ENCODE measurements at regions not wholly inside any gene's neighbourhood (a gene's known extent, or its start where the extent isn't known, plus 50 kb on each side); places are given as distances from the start of the nearest gene placed in this dataset.
"Not testable (repeated sequence)": the region's sequence is repeated elsewhere in the genome, so short reads cannot be mapped to it uniquely, and the experiment has no call there.

DNA sequence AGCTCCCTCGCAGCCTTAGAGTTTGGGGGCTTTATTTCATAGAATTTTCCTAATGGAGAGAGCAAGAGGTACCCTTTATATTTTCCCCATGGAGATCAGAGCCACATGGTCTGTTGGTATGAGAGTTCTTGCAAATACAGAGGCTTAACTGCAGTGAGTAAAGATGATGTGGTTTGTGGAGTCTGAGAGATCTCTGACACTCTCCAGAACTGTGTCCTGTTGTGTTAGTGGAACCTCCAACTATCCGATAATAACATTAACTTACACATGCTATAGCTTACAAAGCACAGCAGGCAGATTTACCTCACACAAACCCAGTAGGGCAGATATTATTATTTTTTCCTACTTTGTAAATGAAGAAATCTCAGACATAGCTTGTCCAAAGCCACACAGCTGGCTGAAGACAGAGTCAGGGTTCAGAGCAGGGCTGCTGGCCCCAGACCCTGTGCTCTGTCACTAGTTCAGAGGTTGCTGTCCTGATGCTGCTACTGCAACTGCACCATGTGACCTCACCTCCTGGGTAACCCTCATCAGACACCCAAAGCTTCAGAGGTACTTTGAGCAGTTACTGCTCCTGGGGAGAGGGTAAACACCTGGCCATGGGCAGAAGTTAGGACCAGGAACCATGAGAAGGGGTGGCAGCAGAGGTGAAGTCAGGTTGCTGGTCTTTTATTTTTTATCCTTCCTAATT lies 384.8 kb upstream of the PROX1 start:
- H3K36me3 Mint-ChIP-seq = no peaks in the 10 kb centered on the region
- no peak for DNase-seq
- H3K4me3 Mint-ChIP-seq = no peak overlapping the region
- no peaks in the 10 kb centered on the region for H3K4me1 Mint-ChIP-seq
- no peaks in the 10 kb centered on the region for H3K9me3 Mint-ChIP-seq
- no peaks in the 10 kb centered on the region for H3K27me3 Mint-ChIP-seq
- CTCF ChIA-PET = interaction anchor here (0.9 kb wide), 1 partner anchor 12 kb away, joined by 3 read pairs; no protein-coding TSS in a partner anchor
- no peak overlapping the region for H3K27ac Mint-ChIP-seq

DNA sequence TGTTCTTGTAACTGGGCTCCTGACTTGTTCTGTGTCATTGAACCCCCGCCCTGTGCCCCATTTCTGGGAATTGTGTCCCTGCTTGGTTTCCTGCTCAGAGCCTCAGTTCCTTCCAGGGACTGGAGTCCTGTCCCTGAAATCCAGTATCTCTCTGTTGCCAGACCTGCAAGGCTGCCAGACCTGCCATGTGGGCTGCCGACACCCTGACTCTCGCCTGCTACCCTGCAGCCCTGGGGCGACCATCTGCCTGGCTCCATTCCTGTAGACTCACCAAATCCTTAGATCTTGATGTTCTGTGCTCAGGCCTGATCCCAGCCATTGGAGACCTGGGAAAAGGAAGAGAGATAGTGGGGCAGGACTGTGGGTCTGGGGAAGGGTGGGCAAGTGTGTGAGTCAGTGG lies 383.3 kb upstream of the PROX1 start:
- Mint-ChIP-seq H3K4me3 (no peak overlapping the region), H3K4me1 (no peaks in the 10 kb centered on the region), H3K27ac (no peak overlapping the region), H3K9me3 (no peaks in the 10 kb centered on the region), H3K27me3 (no peaks in the 10 kb centered on the region), H3K36me3 (no peaks in the 10 kb centered on the region)
- CTCF ChIA-PET = no interaction called here
- DNase-seq = no peak

DNA sequence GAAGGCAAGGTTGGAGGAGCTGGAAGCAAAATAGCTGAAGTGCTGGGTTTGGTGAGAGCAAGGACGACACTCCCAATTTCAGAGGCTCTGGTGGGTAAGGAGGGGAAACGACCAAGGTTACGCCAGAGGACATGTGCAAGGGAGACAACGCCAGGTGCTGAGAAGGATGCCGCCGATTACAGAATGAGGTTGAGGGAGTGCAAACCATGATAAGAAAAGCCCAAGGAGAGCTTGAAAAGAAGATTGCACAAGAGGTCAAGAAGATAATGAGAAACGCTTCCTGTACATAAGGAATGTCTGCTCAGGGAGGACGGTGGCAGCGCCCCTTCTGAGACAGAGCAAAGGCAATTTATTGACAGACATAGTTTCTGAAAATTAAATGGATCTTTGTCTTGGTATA lies 382.0 kb upstream of the PROX1 start:
- no peak overlapping the region for H3K4me3 Mint-ChIP-seq
- CTCF ChIA-PET = no interaction called here
- no peak overlapping the region for H3K27ac Mint-ChIP-seq
- no peak for DNase-seq
- no peaks in the 10 kb centered on the region for H3K4me1 Mint-ChIP-seq
- no peaks in the 10 kb centered on the region for H3K27me3 Mint-ChIP-seq
- no peaks in the 10 kb centered on the region for H3K9me3 Mint-ChIP-seq
- no peaks in the 10 kb centered on the region for H3K36me3 Mint-ChIP-seq

DNA sequence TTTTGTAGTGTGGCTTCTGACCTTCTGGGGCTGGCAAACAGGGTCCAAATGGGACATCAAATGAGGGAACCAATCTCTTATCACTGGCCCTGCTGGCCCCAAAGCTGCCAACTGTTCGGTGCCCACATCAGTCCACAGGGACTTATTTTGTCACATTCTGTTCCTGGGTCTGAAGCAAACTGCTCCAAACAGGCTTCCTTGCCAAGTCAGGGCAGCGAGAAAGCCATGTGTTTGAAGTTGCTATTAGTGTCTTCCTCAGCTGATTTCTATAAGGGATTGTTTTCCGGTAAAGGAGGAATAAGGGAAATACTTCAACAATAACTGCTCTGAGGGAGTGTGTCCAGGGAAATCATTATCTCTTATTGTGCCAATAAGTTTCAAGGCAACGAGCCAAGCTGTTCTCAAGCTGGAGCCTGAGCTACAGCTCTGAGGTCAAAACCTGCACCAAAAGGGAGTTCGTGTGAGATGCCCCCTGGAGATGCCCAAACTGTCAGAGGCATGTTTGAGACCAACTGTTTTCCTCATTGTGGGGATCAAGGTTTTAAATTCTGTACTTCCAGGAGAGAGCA lies 381.4 kb upstream of the PROX1 start:
- H3K9me3 Mint-ChIP-seq = no peaks in the 10 kb centered on the region
- no peak overlapping the region for H3K27ac Mint-ChIP-seq
- no peaks in the 10 kb centered on the region for H3K27me3 Mint-ChIP-seq
- no peak overlapping the region for H3K4me3 Mint-ChIP-seq
- CTCF ChIA-PET = no interaction called here
- H3K4me1 Mint-ChIP-seq = no peaks in the 10 kb centered on the region
- DNase-seq = no peak
- H3K36me3 Mint-ChIP-seq = no peaks in the 10 kb centered on the region

DNA sequence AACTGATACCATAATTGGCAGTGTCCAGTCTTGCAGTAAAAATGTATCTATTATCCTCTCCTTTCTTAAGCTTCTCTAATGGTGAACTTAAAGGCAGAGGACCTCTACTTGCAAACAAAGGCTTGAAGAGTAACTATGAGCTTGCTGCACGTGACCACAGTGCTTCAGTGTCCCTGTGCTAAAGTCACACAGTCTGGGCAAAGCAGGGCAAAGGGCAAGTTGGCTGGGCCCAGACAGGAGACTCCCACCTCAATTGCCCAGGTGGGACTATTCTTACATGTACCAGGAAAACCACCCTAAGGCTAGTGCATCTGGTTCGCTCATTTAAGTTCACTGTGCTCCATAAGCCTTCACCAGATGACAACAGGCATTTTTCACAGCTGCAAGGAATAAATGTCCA lies 374.2 kb upstream of the PROX1 start:
- Mint-ChIP-seq H3K4me1 (no peaks in the 10 kb centered on the region), H3K36me3 (no peaks in the 10 kb centered on the region), H3K4me3 (no peak overlapping the region), H3K27ac (no peak overlapping the region), H3K9me3 (no peaks in the 10 kb centered on the region), H3K27me3 (peaks cover 20% of the 10 kb centered on the region)
- CTCF ChIA-PET = no interaction called here
- DNase-seq = no peak

DNA sequence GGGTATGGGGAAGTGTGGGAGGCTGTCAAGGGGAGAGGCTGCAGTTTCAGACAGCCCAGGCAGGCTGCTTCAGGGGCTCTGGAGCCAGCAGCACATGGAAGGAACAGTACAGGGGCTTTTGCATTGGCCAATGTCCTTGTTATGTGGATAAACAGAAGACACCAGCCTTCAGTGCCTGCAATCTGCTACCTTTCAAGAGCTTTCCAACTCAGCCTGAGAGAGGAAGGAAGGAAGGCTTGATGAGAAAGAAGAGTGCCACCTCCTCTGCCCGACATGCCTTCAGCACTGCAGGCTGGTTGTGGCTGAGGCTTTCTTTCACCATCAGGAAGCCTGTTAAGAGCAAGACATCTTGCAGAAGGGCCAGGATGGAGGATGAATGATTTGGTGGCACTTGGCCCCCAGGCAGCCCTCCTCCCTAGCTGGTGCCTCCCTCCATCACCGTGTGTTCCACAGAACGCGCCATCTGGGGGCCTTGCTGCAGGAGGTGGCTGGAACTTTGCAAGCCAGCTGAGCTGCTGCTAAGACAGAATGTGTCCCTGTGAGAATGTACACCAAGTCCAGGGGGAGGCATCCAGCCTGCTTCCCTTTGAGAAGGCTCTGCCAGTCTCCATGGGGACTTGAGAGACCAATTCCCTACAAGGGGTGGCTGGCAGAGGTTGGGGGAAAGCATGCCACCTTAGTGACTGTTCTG lies 372.4 kb upstream of the PROX1 start:
- Mint-ChIP-seq H3K4me1 (no peaks in the 10 kb centered on the region), H3K27me3 (peaks cover 20% of the 10 kb centered on the region), H3K4me3 (no peak overlapping the region), H3K27ac (no peak overlapping the region), H3K9me3 (no peaks in the 10 kb centered on the region), H3K36me3 (no peaks in the 10 kb centered on the region)
- no peak for DNase-seq
- CTCF ChIA-PET = interaction anchor here (1.3 kb wide), 1 partner anchor 12 kb away, joined by 3 read pairs; no protein-coding TSS in a partner anchor

DNA sequence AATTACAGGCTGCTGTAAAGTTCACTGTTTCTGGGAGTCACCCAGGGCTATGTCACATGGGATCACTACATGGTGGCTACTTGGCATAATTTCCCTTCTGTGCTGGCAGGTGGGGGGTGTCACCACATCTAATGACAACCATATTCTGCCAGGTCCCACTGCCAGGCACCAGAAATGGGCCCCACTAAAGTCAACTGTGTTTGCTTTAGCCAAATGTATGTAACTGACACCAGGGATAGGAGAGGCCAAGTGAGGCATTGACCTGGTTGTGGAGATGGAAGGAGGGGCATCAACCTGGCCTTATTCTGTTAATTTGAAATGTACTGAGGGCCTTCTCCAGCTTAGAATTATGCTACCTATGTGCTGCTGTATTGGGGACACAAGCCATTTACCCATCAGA lies 370.6 kb upstream of the PROX1 start:
- no peak for DNase-seq
- Mint-ChIP-seq H3K36me3 (no peaks in the 10 kb centered on the region), H3K27ac (no peak overlapping the region), H3K27me3 (peaks cover 20% of the 10 kb centered on the region), H3K9me3 (no peaks in the 10 kb centered on the region), H3K4me3 (no peak overlapping the region), H3K4me1 (no peaks in the 10 kb centered on the region)
- CTCF ChIA-PET = no interaction called here

DNA sequence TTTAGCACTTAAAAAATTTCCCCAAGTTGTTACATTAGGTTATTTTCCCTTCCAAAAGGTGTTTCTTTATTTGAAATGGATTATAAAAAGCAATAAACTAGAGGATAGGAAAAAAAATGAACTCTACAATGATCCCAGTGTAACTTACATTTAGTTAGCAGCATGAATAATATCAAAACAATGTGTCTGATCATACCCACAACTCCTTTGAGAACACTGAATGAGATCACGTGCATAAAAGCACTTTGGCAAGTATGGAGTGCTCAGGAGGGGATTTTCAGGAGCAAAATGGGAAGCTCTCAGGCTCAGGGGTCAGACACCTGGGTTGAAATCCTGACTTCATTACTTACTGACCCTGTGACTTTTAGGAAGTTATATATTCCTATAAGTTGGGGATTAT lies 369.7 kb upstream of the PROX1 start:
- peaks cover 20% of the 10 kb centered on the region for H3K27me3 Mint-ChIP-seq
- H3K9me3 Mint-ChIP-seq = no peaks in the 10 kb centered on the region
- no peaks in the 10 kb centered on the region for H3K4me1 Mint-ChIP-seq
- no peaks in the 10 kb centered on the region for H3K36me3 Mint-ChIP-seq
- CTCF ChIA-PET = no interaction called here
- no peak overlapping the region for H3K27ac Mint-ChIP-seq
- DNase-seq = no peak
- no peak overlapping the region for H3K4me3 Mint-ChIP-seq

DNA sequence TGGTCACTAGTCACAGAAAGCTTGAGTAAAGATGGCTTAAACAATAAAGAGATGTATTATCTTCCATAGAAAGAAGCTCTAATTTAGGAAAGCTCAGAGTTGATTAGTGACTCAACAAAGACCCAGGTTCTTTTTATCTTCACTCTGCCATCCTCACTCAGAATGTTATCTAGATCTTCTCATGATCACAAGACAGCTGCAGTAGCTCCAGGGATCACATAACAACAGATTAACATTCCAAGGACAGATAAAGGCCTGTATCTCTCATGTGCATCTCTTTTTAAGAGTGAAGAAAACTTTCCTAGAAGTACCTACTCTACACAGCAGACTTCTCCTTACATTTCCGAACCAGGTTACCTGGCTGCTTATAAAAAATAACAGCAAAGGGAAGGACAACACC lies 368.7 kb upstream of the PROX1 start:
- no peaks in the 10 kb centered on the region for H3K9me3 Mint-ChIP-seq
- CTCF ChIA-PET = no interaction called here

DNA sequence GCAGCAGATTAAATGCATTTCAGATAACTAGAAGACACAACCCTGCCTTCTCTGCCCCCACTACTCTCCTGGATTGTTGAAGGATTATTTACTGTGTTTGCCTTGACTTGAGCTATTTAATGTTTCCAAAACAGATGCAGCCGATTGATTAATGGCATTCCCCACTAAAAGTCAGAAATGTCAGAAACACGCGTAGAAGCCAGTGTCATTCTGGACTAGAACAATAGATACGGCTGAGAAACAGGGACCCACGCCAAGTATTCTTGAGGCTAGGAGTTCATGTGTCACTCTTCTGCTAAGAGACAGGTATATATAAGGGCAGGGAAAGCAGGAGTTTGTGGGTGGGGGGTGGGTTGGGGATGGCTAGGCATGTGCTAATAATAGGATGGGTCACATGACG lies 366.7 kb upstream of the PROX1 start:
- no peak for DNase-seq
- Mint-ChIP-seq H3K27me3 (peaks cover 3% of the 10 kb centered on the region), H3K9me3 (no peaks in the 10 kb centered on the region), H3K36me3 (no peaks in the 10 kb centered on the region), H3K4me1 (no peaks in the 10 kb centered on the region), H3K4me3 (no peak overlapping the region), H3K27ac (no peak overlapping the region)
- CTCF ChIA-PET = no interaction called here

More for the DNA sequence above, 368.7 kb upstream of the PROX1 start:
- DNase-seq = no peak
- peaks cover 19% of the 10 kb centered on the region for H3K27me3 Mint-ChIP-seq
- H3K4me1 Mint-ChIP-seq = no peaks in the 10 kb centered on the region
- no peak overlapping the region for H3K4me3 Mint-ChIP-seq
- no peak overlapping the region for H3K27ac Mint-ChIP-seq
- no peaks in the 10 kb centered on the region for H3K36me3 Mint-ChIP-seq

DNA sequence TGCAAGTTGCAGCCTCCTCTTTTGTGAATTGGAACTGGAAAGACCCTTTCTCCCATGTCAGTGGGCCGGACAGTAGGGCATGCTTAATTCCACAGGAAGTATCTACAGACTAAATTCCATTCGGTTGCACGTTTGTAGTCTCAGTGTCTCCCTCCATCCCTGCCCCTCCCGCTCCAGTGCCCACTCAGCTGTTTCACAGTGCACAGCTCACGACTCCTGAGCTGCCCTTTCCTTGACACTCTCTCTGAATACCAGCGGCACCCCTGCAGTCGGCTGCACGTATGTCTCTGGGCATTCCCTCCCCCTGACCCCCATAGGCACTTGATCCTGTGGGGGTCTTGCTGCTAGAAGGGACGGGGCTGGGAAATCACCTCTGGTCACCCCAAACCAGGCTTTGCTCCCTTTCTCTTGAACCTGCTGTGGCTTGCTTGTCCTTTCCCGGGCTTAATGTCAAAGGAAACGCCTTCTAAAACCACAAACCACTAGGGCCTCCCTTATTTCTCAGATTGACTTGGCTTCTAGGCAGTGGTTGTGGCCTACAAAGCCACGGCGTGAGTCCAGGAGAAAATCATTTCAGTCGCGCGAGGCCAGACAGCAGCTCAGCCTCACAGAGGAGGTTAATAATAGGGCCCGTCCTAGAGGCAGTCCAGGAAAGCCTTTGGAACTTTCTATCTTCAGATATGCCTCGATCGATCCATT lies 365.3 kb upstream of the PROX1 start:
- no peak overlapping the region for H3K27ac Mint-ChIP-seq
- no peaks in the 10 kb centered on the region for H3K27me3 Mint-ChIP-seq
- DNase-seq = no peak
- no peaks in the 10 kb centered on the region for H3K36me3 Mint-ChIP-seq
- CTCF ChIA-PET = interaction anchor here (1.0 kb wide), 1 partner anchor 709 kb away, joined by 4 read pairs; no protein-coding TSS in a partner anchor
- no peaks in the 10 kb centered on the region for H3K9me3 Mint-ChIP-seq
- no peaks in the 10 kb centered on the region for H3K4me1 Mint-ChIP-seq
- no peak overlapping the region for H3K4me3 Mint-ChIP-seq

DNA sequence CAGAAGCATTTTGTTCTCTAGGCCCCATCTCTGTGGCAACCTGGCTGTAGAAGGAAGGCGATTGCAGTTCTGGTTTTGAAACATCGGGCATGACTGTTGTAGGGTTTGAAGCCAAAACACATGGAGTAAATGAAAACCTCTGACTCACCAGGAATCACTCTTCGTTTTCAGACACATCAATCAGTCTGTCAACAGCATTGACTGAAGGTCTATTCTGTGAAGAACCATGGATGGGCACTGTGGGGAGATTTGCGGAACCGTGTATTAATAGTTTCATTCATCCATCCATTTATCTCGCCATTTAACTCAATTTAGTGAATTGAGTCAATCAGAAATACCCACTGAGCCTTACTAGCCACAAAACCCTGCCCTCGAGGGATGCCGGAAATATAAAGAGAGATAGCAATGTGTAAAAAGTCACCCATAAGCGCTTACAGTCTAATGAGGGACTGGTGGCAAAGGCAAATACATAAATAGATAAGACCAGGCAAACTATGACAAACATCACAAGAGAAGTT lies 364.6 kb upstream of the PROX1 start:
- CTCF ChIA-PET = interaction anchor here (1.0 kb wide), 1 partner anchor 708 kb away, joined by 4 read pairs; no protein-coding TSS in a partner anchor
- no peak for DNase-seq
- H3K4me1 Mint-ChIP-seq = no peaks in the 10 kb centered on the region
- no peak overlapping the region for H3K27ac Mint-ChIP-seq
- H3K27me3 Mint-ChIP-seq = no peaks in the 10 kb centered on the region
- no peaks in the 10 kb centered on the region for H3K36me3 Mint-ChIP-seq
- H3K4me3 Mint-ChIP-seq = no peak overlapping the region
- no peaks in the 10 kb centered on the region for H3K9me3 Mint-ChIP-seq

DNA sequence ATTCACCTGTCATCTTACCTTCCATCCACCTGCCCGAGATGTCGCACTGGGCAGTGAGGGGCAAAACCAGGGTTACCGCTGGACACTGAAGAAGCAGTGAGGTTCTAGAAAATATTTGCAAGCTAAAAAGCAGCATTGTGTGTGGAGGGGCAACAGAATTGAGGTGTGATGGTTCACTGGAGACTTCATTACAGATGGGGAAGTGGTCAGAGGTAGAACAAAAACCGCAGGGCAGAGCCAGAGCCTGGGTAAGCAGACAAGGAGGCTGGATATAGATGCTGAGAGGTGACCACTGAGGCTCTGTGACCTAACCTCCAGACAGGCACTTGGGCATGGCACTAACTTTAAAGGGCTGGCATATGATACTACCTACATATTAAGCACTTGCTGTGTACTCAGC lies 363.9 kb upstream of the PROX1 start:
- Mint-ChIP-seq H3K27me3 (no peaks in the 10 kb centered on the region), H3K27ac (no peak overlapping the region), H3K9me3 (peaks cover 2% of the 10 kb centered on the region), H3K4me1 (no peaks in the 10 kb centered on the region), H3K4me3 (no peak overlapping the region), H3K36me3 (no peaks in the 10 kb centered on the region)
- CTCF ChIA-PET = no interaction called here
- DNase-seq = no peak

DNA sequence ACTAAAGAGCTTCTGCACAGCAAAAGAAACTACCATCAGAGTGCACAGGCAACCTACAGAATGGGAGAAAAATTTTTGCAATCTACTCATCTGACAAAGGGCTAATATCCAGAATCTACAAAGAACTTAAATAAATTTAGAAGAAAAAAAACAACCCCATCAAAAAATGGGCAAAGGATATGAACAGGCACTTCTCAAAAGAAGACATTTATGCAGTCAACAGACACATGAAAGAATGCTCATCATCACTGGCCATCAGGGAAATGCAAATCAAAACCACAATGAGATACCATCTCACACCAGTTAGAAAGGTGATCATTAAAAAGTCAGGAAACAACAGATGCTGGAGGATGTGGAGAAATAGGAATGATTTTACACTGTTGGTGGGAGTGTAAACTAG lies 351.0 kb upstream of the PROX1 start:
- H3K27ac Mint-ChIP-seq, H3K9me3 Mint-ChIP-seq, H3K27me3 Mint-ChIP-seq, H3K36me3 Mint-ChIP-seq, DNase-seq, H3K4me3 Mint-ChIP-seq, H3K4me1 Mint-ChIP-seq, CTCF ChIA-PET: not testable (repeated sequence)

Measured in activated naive CD4-positive, alpha-beta T cell treated with anti-CD3 and anti-CD28 coated beads, Interleukin-2, amount 10 ng/mL, durations not matched to agents 7 days and 5 days (primary cell).